ENCODE measurements at regions not wholly inside any gene's neighbourhood (a gene's known extent, or its start where the extent isn't known, plus 50 kb on each side); places are given as distances from the start of the nearest gene placed in this dataset.

- TF ChIP-seq, protein P1, sequence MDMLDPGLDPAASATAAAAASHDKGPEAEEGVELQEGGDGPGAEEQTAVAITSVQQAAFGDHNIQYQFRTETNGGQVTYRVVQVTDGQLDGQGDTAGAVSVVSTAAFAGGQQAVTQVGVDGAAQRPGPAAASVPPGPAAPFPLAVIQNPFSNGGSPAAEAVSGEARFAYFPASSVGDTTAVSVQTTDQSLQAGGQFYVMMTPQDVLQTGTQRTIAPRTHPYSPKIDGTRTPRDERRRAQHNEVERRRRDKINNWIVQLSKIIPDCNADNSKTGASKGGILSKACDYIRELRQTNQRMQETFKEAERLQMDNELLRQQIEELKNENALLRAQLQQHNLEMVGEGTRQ (IDR thresholded peaks at IDR 0.05; ENCODE audit: borderline replicate concordance, low read depth, low read length), result no peak
- no peak for TF ChIP-seq FOXM1 (IDR thresholded peaks at IDR 0.05; ENCODE audit: low read depth, low read length)
- TF ChIP-seq MLLT1 (IDR thresholded peaks at IDR 0.05), result no peak
- no peak for TF ChIP-seq NR2C1 (IDR thresholded peaks at IDR 0.05)
- TF ChIP-seq CHD1 (IDR thresholded peaks at IDR 0.05; ENCODE audit: low read depth, low read length), result no peak
These were observed 144.2 kb upstream of the EGR2 start for GRCh38 chr10:62960416-62960815.
